AG04450 (cell line): ENCODE measurements at regions not wholly inside any gene's neighbourhood (a gene's known extent, or its start where the extent isn't known, plus 50 kb on each side); places are given as distances from the start of the nearest gene placed in this dataset.

Source experiments
- CTCF ChIA-PET: fragments of 300-600, 350-600 bp; formaldehyde crosslinking; extraction: SDS; loops from one replicate; lab custom pipeline; 2022; ENCODE audit warnings: antibody characterized with exemption, inconsistent platforms; lab: Charles Lee
- POLR2A ChIA-PET: fragments of 350-600 bp; formaldehyde crosslinking; extraction: SDS; loops from one replicate; lab custom pipeline; 2021; ENCODE audit warnings: antibody characterized with exemption, inconsistent platforms; lab: Yijun Ruan, JAX
- DNase-seq: peaks from one replicate; pipeline ENCODE4 v3.0.0-alpha.2; 2011; ENCODE audit warnings: low read depth, low spot score
- H3K27ac ChIP-seq: one replicate; pipeline ENCODE4 v1.5.1; 2012; ENCODE audit warnings: low read depth, low read length, control low read depth
- H3K27me3 ChIP-seq: one replicate; pipeline ENCODE4 v1.6.0; 2012; ENCODE audit warnings: low read length; ENCODE audit not compliant: control insufficient read depth, insufficient read depth
- H3K4me3 ChIP-seq: 2 replicates; pipeline ENCODE4 v1.5.1; 2011; ENCODE audit warnings: mild to moderate bottlenecking, low read depth, low read length, control low read depth
- H3K9me3 ChIP-seq: 2 replicates; pipeline ENCODE4 v1.5.1; 2012; ENCODE audit warnings: low read length; ENCODE audit not compliant: control insufficient read depth, insufficient read depth
- CTCF ChIP-seq: IDR thresholded peaks from 2 replicates; pipeline ENCODE4 v1.5.1; 2011; ENCODE audit warnings: low read depth, low read length, control low read depth, inconsistent platforms

- POLR2A ChIA-PET: no interaction called here
- DNase-seq: no peak
- no peak for TF ChIP-seq CTCF
- Histone ChIP-seq H3K27me3 (no peaks in the 10 kb centered on the region), H3K4me3 (no peak overlapping the region), H3K9me3 (no peaks in the 10 kb centered on the region), H3K27ac (no peak overlapping the region)
- CTCF ChIA-PET: no interaction called here
Measured at GRCh38 chr1:216855810-216856209, 132.6 kb upstream of the ESRRG start.

GRCh38 chr1:216854836-216855484 is 131.7 kb upstream of the ESRRG start:
- ChIA-PET POLR2A (no interaction called here), CTCF (no interaction called here)
- Histone ChIP-seq H3K4me3 (no peak overlapping the region), H3K27ac (no peak overlapping the region), H3K9me3 (no peaks in the 10 kb centered on the region), H3K27me3 (no peaks in the 10 kb centered on the region)
- no peak for TF ChIP-seq CTCF
- no peak for DNase-seq

GRCh38 chr1:216851073-216851472 is 127.8 kb upstream of the ESRRG start:
- CTCF ChIA-PET: no interaction called here
- DNase-seq: no peak
- Histone ChIP-seq H3K27me3 (no peaks in the 10 kb centered on the region), H3K9me3 (no peaks in the 10 kb centered on the region), H3K4me3 (no peak overlapping the region), H3K27ac (no peak overlapping the region)
- POLR2A ChIA-PET: no interaction called here
- no peak for TF ChIP-seq CTCF

- ChIA-PET POLR2A (no interaction called here), CTCF (no interaction called here)
- Histone ChIP-seq H3K27me3 (no peaks in the 10 kb centered on the region), H3K27ac (no peak overlapping the region), H3K4me3 (no peak overlapping the region), H3K9me3 (no peaks in the 10 kb centered on the region)
- TF ChIP-seq CTCF: no peak
- no peak for DNase-seq
Measured at GRCh38 chr1:216849146-216849545, 125.9 kb upstream of the ESRRG start.

- POLR2A ChIA-PET: no interaction called here
- TF ChIP-seq CTCF: no peak
- Histone ChIP-seq H3K27ac (no peak overlapping the region), H3K4me3 (no peak overlapping the region), H3K9me3 (no peaks in the 10 kb centered on the region), H3K27me3 (no peaks in the 10 kb centered on the region)
- CTCF ChIA-PET: no interaction called here
- DNase-seq: peak; percentile 7
Measured at GRCh38 chr1:216847397-216848036, 124.3 kb upstream of the ESRRG start.
